HepG2 (cell line): ENCODE measurements at regions not wholly inside any gene's neighbourhood (a gene's known extent, or its start where the extent isn't known, plus 50 kb on each side); places are given as distances from the start of the nearest gene placed in this dataset.

ENCODE experiments used
- ATAC-seq: fragments of 200-7000 bp; cut with Tn5 transposase; 3 replicates; pipeline ENCODE4 v1.9.1; 2020; ENCODE audit warnings: mild to moderate bottlenecking, moderate library complexity
- BruUV-seq: library from RNA; stranded (reverse); fragments of 400-500 nt; replicated peaks from 2 replicates; lab custom pipeline; 2021; lab: Mats Ljungman, UMichigan
- CTCF ChIA-PET: fragments of 300-600 bp; formaldehyde crosslinking; extraction: SDS; loops from one replicate; lab custom pipeline; 2021; ENCODE audit warnings: low total read pairs, inconsistent platforms, low intra/inter-chr PET ratio; lab: Yijun Ruan, JAX
- POLR2A ChIA-PET: fragments of 350-600 bp; sonication (Branson Sonifier 250); formaldehyde crosslinking; loops from one replicate; lab custom pipeline; 2020; ENCODE audit warnings: antibody characterized with exemption, inconsistent platforms; lab: Yijun Ruan, JAX
- DNase-seq: peaks from one replicate; pipeline ENCODE4 v3.0.0-alpha.2; 2015; ENCODE audit warnings: low spot score
- FAIRE-seq: peaks from 3 replicates; lab custom pipeline; 2011; peaks lifted over from hg19 to GRCh38; lab: Jason Lieb, UNC
- H2AFZ ChIP-seq: one replicate; pipeline ENCODE4 v1.6.1; 2011; ENCODE audit warnings: low read length, inconsistent platforms
- H3K27ac ChIP-seq: fragments of 300-600 bp; 3 replicates; pipeline ENCODE4 v1.8.0; 2011; ENCODE audit warnings: mixed run types, mild to moderate bottlenecking, mixed read lengths, low read length, inconsistent platforms; ENCODE audit not compliant: insufficient read depth; ENCODE audit errors: extremely low read length
- H3K27me3 ChIP-seq, 2 experiments: fragments of 200-600 bp in 1 of 2; 2 replicates in 1 of 2; 3 replicates in 1 of 2; pipeline versions ENCODE4 v1.6.0 to v1.8.0; 2011; ENCODE audit warnings: low read length in 2 of 2, mild to moderate bottlenecking in 2 of 2, moderate library complexity in 2 of 2, inconsistent platforms in 1 of 2; ENCODE audit not compliant: insufficient read depth in 2 of 2, control insufficient read depth in 1 of 2
- H3K36me3 ChIP-seq, 2 experiments: fragments of 200-600 bp in 1 of 2; replicated peaks in 1 of 2; 2 replicates in 1 of 2; 3 replicates in 1 of 2; pipeline versions ENCODE4 v1.5.1 to v1.8.0; 2011; ENCODE audit warnings: low read length in 2 of 2, inconsistent platforms in 1 of 2; ENCODE audit not compliant: insufficient read depth in 2 of 2, control insufficient read depth in 1 of 2
- H3K4me1 ChIP-seq: 2 replicates; pipeline ENCODE4 v1.5.1; 2012; ENCODE audit warnings: low read length, inconsistent platforms; ENCODE audit not compliant: insufficient read depth
- H3K4me2 ChIP-seq: 2 replicates; pipeline ENCODE4 v1.6.0; 2011; ENCODE audit warnings: low read depth, low read length, inconsistent platforms
- H3K4me3 ChIP-seq, 3 experiments: fragments of 200-600 bp in 1 of 3; sonication (generic), shearing (Covaris generic) in 1 of 3; replicated peaks in 1 of 3; 2 replicates each; pipeline ENCODE4 v1.5.1; 2011 to 2016; ENCODE audit warnings: low read length in 3 of 3, inconsistent platforms in 2 of 3, low read depth in 2 of 3, mild to moderate bottlenecking in 2 of 3, control low read depth in 1 of 3, mixed read lengths in 1 of 3; ENCODE audit not compliant: insufficient read depth in 1 of 3
- H3K79me2 ChIP-seq: one replicate; pipeline ENCODE4 v1.6.1; 2011; ENCODE audit warnings: low read length, inconsistent platforms; ENCODE audit not compliant: insufficient read depth
- H3K9ac ChIP-seq: 2 replicates; pipeline ENCODE4 v1.6.0; 2011; ENCODE audit warnings: mild to moderate bottlenecking, low read depth, low read length, inconsistent platforms; ENCODE audit not compliant: insufficient read depth
- H3K9me3 ChIP-seq: 2 replicates; pipeline ENCODE4 v1.5.1; 2012; ENCODE audit warnings: mild to moderate bottlenecking, low read length
- H4K20me1 ChIP-seq: 2 replicates; pipeline ENCODE4 v1.6.0; 2011; ENCODE audit warnings: inconsistent platforms, mild to moderate bottlenecking, low read length, moderate library complexity; ENCODE audit not compliant: insufficient read depth
- HMG20B ChIP-seq: conservative IDR thresholded peaks from 2 replicates; pipeline ENCODE4 v1.6.1; 2016; ENCODE audit warnings: missing genetic modification reagents, missing compliant biosample characterization
- RARG ChIP-seq: sonication (generic); formaldehyde crosslinking; IDR thresholded peaks from 2 replicates; pipeline ENCODE4 v1.4.0; 2020; ENCODE audit warnings: low read depth, mild to moderate bottlenecking, missing genetic modification reagents
- RFXANK ChIP-seq: IDR thresholded peaks from 2 replicates; pipeline ENCODE4 v1.6.1; 2016
- TAF1 ChIP-seq: sonication (generic); formaldehyde crosslinking; IDR thresholded peaks from 2 replicates; pipeline ENCODE4 v1.4.0; 2020; ENCODE audit warnings: missing genetic modification reagents
- TEAD3 ChIP-seq: optimal IDR thresholded peaks from 2 replicates; pipeline ENCODE3; 2016; ENCODE audit warnings: borderline replicate concordance
- ZNF543 ChIP-seq: sonication (generic); formaldehyde crosslinking; IDR thresholded peaks from 2 replicates; pipeline ENCODE4 v1.4.0; 2020; ENCODE audit warnings: mild to moderate bottlenecking, missing genetic modification reagents
- ZNF563 ChIP-seq: sonication (generic); formaldehyde crosslinking; IDR thresholded peaks from 2 replicates; pipeline ENCODE4 v1.8.0; 2022; ENCODE audit warnings: mild to moderate bottlenecking, moderate library complexity, missing genetic modification reagents
- WGBS: methylation state at CpG from one replicate; pipeline ENCODE4 v1.1.6; 2017; ENCODE audit warnings: low lambda C conversion rate; 5-methylcytosine and 5-hydroxymethylcytosine counted together
- in situ Hi-C: cut with HindIII; loops from 2 replicates; pipeline ENCODE4 v1.10.0; 2017; ENCODE audit warnings: low pct_unique_long_range_greater_than_20kb; ENCODE audit not compliant: extremely low pct_ligation_motif_present
- intact Hi-C: fragments of 100-400 bp; cut with micrococcal nuclease; formaldehyde crosslinking; loops from one replicate; pipeline ENCODE4 v1.10.0; 2022; ENCODE audit not compliant: unreplicated experiment
- TF ChIP-seq, protein P1 (sequence below): sonication (generic); formaldehyde crosslinking; IDR thresholded peaks from 2 replicates; pipeline ENCODE4; 2020; ENCODE audit warnings: missing genetic modification reagents, mild to moderate bottlenecking, borderline replicate concordance
- TF ChIP-seq, protein P2 (sequence below): sonication (generic); formaldehyde crosslinking; IDR thresholded peaks from 2 replicates; pipeline ENCODE4 v1.4.0; 2020; ENCODE audit warnings: missing genetic modification reagents
- TF ChIP-seq, protein P3 (sequence below): fragments of 450-650 bp; IDR thresholded peaks from 2 replicates; pipeline ENCODE4 v1.6.1; 2017

DNA sequence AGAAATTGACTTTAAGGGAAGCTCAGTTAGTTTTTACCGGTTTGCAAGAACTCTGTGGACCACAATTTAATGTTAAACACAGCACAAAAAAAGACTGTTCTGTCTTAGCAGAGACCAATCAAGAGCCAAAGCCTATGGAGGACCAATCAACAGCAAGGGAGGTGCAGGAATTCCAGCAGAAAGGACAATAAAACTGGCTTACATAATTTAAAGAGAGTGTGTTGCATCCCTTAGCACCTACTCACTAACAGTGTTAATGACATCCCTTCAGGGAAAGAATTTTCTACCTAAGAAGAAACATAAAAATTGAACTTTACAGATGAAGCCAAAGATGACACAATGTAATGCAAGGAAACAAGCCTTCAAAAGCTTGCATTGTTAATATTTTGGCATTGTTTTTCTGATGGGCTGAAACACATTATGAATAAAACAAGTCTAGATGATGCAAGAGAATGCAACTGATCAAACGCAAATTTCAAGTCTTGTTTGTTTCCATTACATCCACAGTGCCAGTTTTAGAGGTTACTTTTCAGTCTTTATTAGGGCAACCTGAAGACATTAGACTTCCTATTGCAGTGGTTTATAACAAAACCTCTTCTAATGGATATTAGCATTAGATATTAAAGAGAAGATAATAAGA is 111.3 kb upstream of the FST start:
- H3K9me3 ChIP-seq: no peaks in the 10 kb centered on the region
- H3K27ac ChIP-seq: no peak overlapping the region
- no peak overlapping the region for H3K4me2 ChIP-seq
- H3K4me1 ChIP-seq: no peaks in the 10 kb centered on the region
- in situ Hi-C loops: no loop called here
- no peak overlapping the region for H2AFZ ChIP-seq
- H3K79me2 ChIP-seq: no peaks in the 10 kb centered on the region
- TF ChIP-seq ZNF563 (CRISPR knock-in tag) (no peak), RFXANK (no peak), TAF1 (CRISPR knock-in tag) (no peak), ZNF543 (CRISPR knock-in tag) (no peak), RARG (no peak), TEAD3 (CRISPR knock-in tag) (no peak), HMG20B (CRISPR knock-in tag) (no peak)
- TF ChIP-seq, protein P1, sequence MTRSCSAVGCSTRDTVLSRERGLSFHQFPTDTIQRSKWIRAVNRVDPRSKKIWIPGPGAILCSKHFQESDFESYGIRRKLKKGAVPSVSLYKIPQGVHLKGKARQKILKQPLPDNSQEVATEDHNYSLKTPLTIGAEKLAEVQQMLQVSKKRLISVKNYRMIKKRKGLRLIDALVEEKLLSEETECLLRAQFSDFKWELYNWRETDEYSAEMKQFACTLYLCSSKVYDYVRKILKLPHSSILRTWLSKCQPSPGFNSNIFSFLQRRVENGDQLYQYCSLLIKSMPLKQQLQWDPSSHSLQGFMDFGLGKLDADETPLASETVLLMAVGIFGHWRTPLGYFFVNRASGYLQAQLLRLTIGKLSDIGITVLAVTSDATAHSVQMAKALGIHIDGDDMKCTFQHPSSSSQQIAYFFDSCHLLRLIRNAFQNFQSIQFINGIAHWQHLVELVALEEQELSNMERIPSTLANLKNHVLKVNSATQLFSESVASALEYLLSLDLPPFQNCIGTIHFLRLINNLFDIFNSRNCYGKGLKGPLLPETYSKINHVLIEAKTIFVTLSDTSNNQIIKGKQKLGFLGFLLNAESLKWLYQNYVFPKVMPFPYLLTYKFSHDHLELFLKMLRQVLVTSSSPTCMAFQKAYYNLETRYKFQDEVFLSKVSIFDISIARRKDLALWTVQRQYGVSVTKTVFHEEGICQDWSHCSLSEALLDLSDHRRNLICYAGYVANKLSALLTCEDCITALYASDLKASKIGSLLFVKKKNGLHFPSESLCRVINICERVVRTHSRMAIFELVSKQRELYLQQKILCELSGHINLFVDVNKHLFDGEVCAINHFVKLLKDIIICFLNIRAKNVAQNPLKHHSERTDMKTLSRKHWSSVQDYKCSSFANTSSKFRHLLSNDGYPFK (CRISPR knock-in tag): no peak
- TF ChIP-seq, protein P2, sequence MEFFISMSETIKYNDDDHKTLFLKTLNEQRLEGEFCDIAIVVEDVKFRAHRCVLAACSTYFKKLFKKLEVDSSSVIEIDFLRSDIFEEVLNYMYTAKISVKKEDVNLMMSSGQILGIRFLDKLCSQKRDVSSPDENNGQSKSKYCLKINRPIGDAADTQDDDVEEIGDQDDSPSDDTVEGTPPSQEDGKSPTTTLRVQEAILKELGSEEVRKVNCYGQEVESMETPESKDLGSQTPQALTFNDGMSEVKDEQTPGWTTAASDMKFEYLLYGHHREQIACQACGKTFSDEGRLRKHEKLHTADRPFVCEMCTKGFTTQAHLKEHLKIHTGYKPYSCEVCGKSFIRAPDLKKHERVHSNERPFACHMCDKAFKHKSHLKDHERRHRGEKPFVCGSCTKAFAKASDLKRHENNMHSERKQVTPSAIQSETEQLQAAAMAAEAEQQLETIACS (CRISPR knock-in tag): no peak
- TF ChIP-seq, protein P3, sequence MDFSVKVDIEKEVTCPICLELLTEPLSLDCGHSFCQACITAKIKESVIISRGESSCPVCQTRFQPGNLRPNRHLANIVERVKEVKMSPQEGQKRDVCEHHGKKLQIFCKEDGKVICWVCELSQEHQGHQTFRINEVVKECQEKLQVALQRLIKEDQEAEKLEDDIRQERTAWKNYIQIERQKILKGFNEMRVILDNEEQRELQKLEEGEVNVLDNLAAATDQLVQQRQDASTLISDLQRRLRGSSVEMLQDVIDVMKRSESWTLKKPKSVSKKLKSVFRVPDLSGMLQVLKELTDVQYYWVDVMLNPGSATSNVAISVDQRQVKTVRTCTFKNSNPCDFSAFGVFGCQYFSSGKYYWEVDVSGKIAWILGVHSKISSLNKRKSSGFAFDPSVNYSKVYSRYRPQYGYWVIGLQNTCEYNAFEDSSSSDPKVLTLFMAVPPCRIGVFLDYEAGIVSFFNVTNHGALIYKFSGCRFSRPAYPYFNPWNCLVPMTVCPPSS: no peak
- intact Hi-C loops: no loop called here
- ATAC-seq (no peak), DNase-seq (no peak), FAIRE-seq (no peak)
- WGBS: 5% methylated on average over 2 of the region's 2 CpGs
- no TSS peak for BruUV-seq
- no peaks in the 10 kb centered on the region for H3K36me3 ChIP-seq
- no peak overlapping the region for H3K4me3 ChIP-seq
- no peak overlapping the region for H3K9ac ChIP-seq
- CTCF ChIA-PET: no interaction called here
- no peaks in the 10 kb centered on the region for H4K20me1 ChIP-seq
- H3K27me3 ChIP-seq: no peaks in the 10 kb centered on the region
- POLR2A ChIA-PET: no interaction called here
